Transverse colon (tissue), 4 donors: ENCODE measurements at regions not wholly inside any gene's neighbourhood (a gene's known extent, or its start where the extent isn't known, plus 50 kb on each side); places are given as distances from the start of the nearest gene placed in this dataset.

Experiments used
- EP300 ChIP-seq: sonication (generic); formaldehyde crosslinking; IDR thresholded peaks from one replicate; pipeline ENCODE4 v1.6.1; 2017; ENCODE audit warnings: antibody characterized with exemption, low read depth
- POLR2A ChIP-seq: fragments of 450-650 bp; IDR thresholded peaks from one replicate; pipeline ENCODE4 v1.6.1; 2016; ENCODE audit warnings: antibody characterized with exemption, mild to moderate bottlenecking, moderate library complexity
- POLR2AphosphoS5 ChIP-seq, 3 donors: sonication (generic); formaldehyde crosslinking; IDR thresholded peaks; one replicate each; pipeline ENCODE4 v1.6.1; 2016; ENCODE audit warnings: antibody characterized with exemption in 3 of 3
- TF ChIP-seq, protein P1 (sequence below), 5 experiments: fragments of 200-600 bp in 3 of 5; fragments of 450-650 bp in 2 of 5; sonication (generic) in 3 of 5; IDR thresholded peaks; 1 replicate in 2 of 5; 2 replicates in 3 of 5; pipeline ENCODE4 v1.5.1; 2016 to 2017; ENCODE audit warnings: antibody characterized with exemption in 5 of 5, inconsistent platforms in 3 of 5, mild to moderate bottlenecking in 2 of 5, moderate library complexity in 1 of 5

GRCh38 chr6:113585246-113585645 is 271.9 kb upstream of the MARCKS start:
- TF ChIP-seq POLR2A (no peak), POLR2AphosphoS5 (IDR thresholded peaks at IDR 0.05) (no peak), EP300 (no peak)
- TF ChIP-seq, protein P1, sequence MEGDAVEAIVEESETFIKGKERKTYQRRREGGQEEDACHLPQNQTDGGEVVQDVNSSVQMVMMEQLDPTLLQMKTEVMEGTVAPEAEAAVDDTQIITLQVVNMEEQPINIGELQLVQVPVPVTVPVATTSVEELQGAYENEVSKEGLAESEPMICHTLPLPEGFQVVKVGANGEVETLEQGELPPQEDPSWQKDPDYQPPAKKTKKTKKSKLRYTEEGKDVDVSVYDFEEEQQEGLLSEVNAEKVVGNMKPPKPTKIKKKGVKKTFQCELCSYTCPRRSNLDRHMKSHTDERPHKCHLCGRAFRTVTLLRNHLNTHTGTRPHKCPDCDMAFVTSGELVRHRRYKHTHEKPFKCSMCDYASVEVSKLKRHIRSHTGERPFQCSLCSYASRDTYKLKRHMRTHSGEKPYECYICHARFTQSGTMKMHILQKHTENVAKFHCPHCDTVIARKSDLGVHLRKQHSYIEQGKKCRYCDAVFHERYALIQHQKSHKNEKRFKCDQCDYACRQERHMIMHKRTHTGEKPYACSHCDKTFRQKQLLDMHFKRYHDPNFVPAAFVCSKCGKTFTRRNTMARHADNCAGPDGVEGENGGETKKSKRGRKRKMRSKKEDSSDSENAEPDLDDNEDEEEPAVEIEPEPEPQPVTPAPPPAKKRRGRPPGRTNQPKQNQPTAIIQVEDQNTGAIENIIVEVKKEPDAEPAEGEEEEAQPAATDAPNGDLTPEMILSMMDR (IDR thresholded peaks at IDR 0.05) = no peak
